Activated CD8-positive, alpha-beta memory T cell treated with anti-CD3 and anti-CD28 coated beads, Interleukin-2, amount 10 ng/mL, durations not matched to agents 7 days and 5 days (primary cell): ENCODE measurements at regions not wholly inside any gene's neighbourhood (a gene's known extent, or its start where the extent isn't known, plus 50 kb on each side); places are given as distances from the start of the nearest gene placed in this dataset.
"Not testable (repeated sequence)": the region's sequence is repeated elsewhere in the genome, so short reads cannot be mapped to it uniquely, and the experiment has no call there.

Experiments
- ATAC-seq: fragments of 150-1000 bp; cut with Tn5 transposase; one replicate; pipeline ENCODE4 v1.10.0; 2021; ENCODE audit warnings: moderate library complexity
- CTCF ChIA-PET: fragments of 350-600 bp; sonication (Branson Sonifier 250); formaldehyde crosslinking; loops from one replicate; lab custom pipeline; 2021; ENCODE audit warnings: antibody characterized with exemption; lab: Charles Lee
- DNase-seq: peaks from one replicate; pipeline ENCODE4 v3.0.0-alpha.2; 2020
- H3K27ac Mint-ChIP-seq: one replicate; pipeline ENCODE4 v1.8.0; 2021; ENCODE audit warnings: mild to moderate bottlenecking, mixed read lengths
- H3K27me3 Mint-ChIP-seq: one replicate; pipeline ENCODE4 v1.8.0; 2021; ENCODE audit warnings: mixed read lengths
- H3K36me3 Mint-ChIP-seq: one replicate; pipeline ENCODE4 v1.8.0; 2021; ENCODE audit warnings: mild to moderate bottlenecking, mixed read lengths
- H3K4me1 Mint-ChIP-seq: one replicate; pipeline ENCODE4 v1.8.0; 2021; ENCODE audit warnings: mixed read lengths
- H3K4me3 Mint-ChIP-seq: one replicate; pipeline ENCODE4 v1.8.0; 2021; ENCODE audit warnings: mild to moderate bottlenecking, moderate library complexity, mixed read lengths
- H3K9me3 Mint-ChIP-seq: one replicate; pipeline ENCODE4 v1.8.0; 2022; ENCODE audit warnings: low read depth, mixed read lengths

DNA sequence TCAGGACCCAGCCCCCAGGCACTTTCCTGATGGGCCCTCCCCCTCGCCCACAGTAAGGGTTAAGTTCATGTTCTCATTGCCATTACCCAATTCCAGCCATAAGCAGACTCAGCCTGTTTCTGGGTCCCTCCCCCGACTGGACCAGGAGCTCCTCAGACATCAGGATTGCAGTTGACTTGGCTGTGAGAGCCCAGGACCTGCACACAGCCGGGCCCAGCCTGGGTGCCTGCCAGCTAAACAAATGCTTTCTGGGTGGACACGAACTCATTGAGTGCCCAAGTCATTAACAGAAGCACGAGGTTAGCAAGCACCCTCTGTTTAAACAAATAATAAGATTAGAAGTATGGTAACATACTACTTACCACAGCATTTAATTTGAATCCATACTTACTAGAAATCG lies 147.9 kb upstream of the POU3F1 start:
- CTCF ChIA-PET, result interaction anchor here (1.3 kb wide), 1 partner anchor 10 kb away, joined by 3 read pairs; no protein-coding TSS in a partner anchor
- Mint-ChIP-seq H3K36me3 (no peaks in the 10 kb centered on the region), H3K4me1 (no peaks in the 10 kb centered on the region), H3K4me3 (no peak overlapping the region), H3K27ac (no peak overlapping the region), H3K9me3 (no peaks in the 10 kb centered on the region), H3K27me3 (peaks cover 34% of the 10 kb centered on the region)
- ATAC-seq (no peak), DNase-seq (no peak)

GRCh38 chr1:38193040-38193439 lies 146.4 kb upstream of the POU3F1 start:
- no peak overlapping the region for H3K27ac Mint-ChIP-seq
- H3K36me3 Mint-ChIP-seq, result no peaks in the 10 kb centered on the region
- DNase-seq (no peak), ATAC-seq (no peak)
- H3K4me3 Mint-ChIP-seq, result no peak overlapping the region
- no peaks in the 10 kb centered on the region for H3K4me1 Mint-ChIP-seq
- no peaks in the 10 kb centered on the region for H3K9me3 Mint-ChIP-seq
- CTCF ChIA-PET, result interaction anchor here (1.6 kb wide), 1 partner anchor 97 kb away, joined by 3 read pairs; no protein-coding TSS in a partner anchor
- peaks cover 28% of the 10 kb centered on the region for H3K27me3 Mint-ChIP-seq

DNA sequence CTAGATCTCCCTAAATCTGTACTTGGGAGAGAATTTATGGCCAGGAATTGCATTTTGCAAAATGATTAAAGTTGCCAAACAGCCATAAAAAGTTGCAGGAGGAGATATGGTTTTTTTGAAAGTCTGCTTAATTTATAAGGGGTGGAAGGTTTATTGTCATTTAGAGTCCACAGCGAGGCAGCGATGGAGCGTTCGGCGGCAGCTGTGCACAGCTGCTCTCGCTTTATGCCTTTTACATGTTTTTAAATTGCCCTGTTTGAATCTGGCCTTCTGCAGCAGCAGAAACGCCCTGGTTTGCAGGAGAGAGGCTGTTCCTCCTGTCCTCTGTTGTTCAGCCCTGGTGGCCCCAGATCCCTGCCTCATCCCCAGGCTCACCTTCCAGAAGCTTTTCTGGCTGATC lies 144.9 kb upstream of the POU3F1 start:
- Mint-ChIP-seq H3K4me3 (no peak overlapping the region), H3K4me1 (no peaks in the 10 kb centered on the region), H3K27me3 (peaks cover 30% of the 10 kb centered on the region), H3K36me3 (no peaks in the 10 kb centered on the region), H3K9me3 (no peaks in the 10 kb centered on the region), H3K27ac (no peak overlapping the region)
- CTCF ChIA-PET, result interaction anchor here (1.6 kb wide), 1 partner anchor 99 kb away, joined by 3 read pairs; no protein-coding TSS in a partner anchor
- no peak for ATAC-seq
- no peak for DNase-seq

DNA sequence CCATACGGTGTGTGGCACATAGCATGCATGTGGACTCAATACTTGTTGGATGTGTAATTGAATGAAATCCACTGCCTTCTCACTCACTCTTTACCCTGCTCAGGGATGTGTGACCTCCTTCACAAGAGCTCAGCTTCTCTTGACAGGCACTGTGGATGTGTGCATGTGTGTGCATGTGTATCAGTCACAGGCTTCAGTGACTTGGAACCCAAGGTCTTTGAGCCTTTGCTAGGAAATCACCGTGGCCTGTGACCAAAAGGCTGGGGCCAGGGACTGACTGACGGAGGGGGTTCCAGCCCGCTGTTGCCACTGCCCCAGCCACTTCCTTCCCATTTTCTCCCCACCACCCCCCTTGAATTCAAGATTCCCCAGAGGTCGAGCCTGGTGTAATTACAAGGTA lies 144.4 kb upstream of the POU3F1 start:
- DNase-seq (no peak), ATAC-seq (no peak)
- no peak overlapping the region for H3K27ac Mint-ChIP-seq
- no peak overlapping the region for H3K4me3 Mint-ChIP-seq
- H3K9me3 Mint-ChIP-seq, result no peaks in the 10 kb centered on the region
- H3K4me1 Mint-ChIP-seq, result no peaks in the 10 kb centered on the region
- H3K27me3 Mint-ChIP-seq, result peaks cover 33% of the 10 kb centered on the region
- H3K36me3 Mint-ChIP-seq, result no peaks in the 10 kb centered on the region
- CTCF ChIA-PET, result no interaction called here

DNA sequence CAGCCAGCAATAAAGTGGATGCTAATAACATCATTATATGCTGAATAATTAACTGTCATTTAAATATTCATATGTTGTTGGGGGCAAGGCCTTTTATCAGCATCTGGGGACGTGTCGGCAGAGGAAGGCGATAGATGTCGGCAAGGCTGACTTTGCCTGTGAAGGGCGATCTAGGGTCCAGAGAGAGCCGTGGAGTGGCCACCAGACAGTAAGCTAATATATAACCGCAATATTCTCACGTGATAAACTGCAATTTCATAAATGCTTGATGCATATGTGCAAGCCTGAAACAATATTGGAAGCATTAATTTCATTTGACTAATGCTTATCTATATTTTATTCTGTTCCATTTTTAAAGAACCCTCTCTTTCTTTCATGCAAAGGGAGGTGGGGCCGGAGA lies 141.0 kb upstream of the POU3F1 start:
- Mint-ChIP-seq H3K4me3 (no peak overlapping the region), H3K27me3 (peaks cover 27% of the 10 kb centered on the region), H3K36me3 (no peaks in the 10 kb centered on the region), H3K9me3 (no peaks in the 10 kb centered on the region), H3K27ac (no peak overlapping the region), H3K4me1 (no peaks in the 10 kb centered on the region)
- ATAC-seq (no peak), DNase-seq (no peak)
- CTCF ChIA-PET, result no interaction called here

DNA sequence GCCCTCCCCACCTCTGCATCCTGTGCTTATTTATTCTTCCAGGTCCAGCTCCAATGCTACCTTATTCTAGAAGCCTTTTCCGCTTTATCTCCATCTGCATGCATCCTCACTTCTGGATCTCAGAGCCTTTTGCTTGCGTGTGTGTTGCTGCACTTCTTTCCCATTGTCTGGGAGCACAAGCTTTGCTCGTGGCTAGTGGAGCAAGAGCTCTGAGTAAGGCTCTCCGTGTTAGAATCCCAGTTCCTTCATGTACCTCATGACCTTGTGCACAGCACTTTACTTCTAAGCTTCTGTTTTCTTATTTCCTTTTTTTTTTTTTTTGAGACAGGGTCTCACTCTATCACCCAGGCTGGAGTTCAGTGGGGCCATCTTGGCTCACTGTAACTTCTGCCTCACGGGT lies 140.0 kb upstream of the POU3F1 start:
- CTCF ChIA-PET, result no interaction called here
- no peak for ATAC-seq
- H3K36me3 Mint-ChIP-seq, result no peaks in the 10 kb centered on the region
- no peaks in the 10 kb centered on the region for H3K9me3 Mint-ChIP-seq
- no peak for DNase-seq
- H3K27ac Mint-ChIP-seq, result no peak overlapping the region
- no peak overlapping the region for H3K4me3 Mint-ChIP-seq
- H3K27me3 Mint-ChIP-seq, result peaks cover 21% of the 10 kb centered on the region
- no peaks in the 10 kb centered on the region for H3K4me1 Mint-ChIP-seq

DNA sequence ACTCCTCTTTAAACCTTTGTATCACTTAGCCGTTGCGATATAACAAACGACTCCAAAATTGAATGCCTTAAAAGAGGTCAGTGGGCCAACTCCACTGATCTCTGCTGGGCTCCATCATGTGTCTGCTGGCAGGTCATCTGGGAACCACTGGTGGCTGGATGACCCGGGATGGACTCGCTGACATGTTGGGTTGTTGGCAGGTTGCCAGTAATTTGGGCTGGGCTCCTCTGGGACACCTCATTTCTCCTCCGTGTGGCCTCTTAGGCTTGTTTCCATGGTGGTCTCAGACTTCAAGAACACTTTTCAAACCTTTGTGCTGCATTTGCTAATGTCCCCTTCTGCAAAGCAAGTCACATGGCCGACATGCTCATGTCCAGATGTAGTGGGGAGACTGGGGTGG lies 139.3 kb upstream of the POU3F1 start:
- Mint-ChIP-seq H3K4me1 (no peaks in the 10 kb centered on the region), H3K27me3 (peaks cover 15% of the 10 kb centered on the region), H3K36me3 (no peaks in the 10 kb centered on the region), H3K4me3 (no peak overlapping the region), H3K27ac (no peak overlapping the region), H3K9me3 (no peaks in the 10 kb centered on the region)
- CTCF ChIA-PET, result no interaction called here
- DNase-seq (no peak), ATAC-seq (no peak)

- Mint-ChIP-seq H3K27me3 (peaks cover 11% of the 10 kb centered on the region), H3K4me3 (no peak overlapping the region), H3K9me3 (no peaks in the 10 kb centered on the region), H3K27ac (no peak overlapping the region), H3K36me3 (no peaks in the 10 kb centered on the region), H3K4me1 (no peaks in the 10 kb centered on the region)
- CTCF ChIA-PET, result interaction anchor here (1.8 kb wide), 1 partner anchor 11 kb away, joined by 3 read pairs; no protein-coding TSS in a partner anchor
- ATAC-seq (no peak), DNase-seq (no peak)
These were observed 137.2 kb upstream of the POU3F1 start for GRCh38 chr1:38183747-38184146.

- ATAC-seq (no peak), DNase-seq (no peak)
- Mint-ChIP-seq H3K36me3 (no peaks in the 10 kb centered on the region), H3K4me3 (no peak overlapping the region), H3K4me1 (no peaks in the 10 kb centered on the region), H3K27me3 (peaks cover 11% of the 10 kb centered on the region), H3K9me3 (no peaks in the 10 kb centered on the region), H3K27ac (no peak overlapping the region)
- CTCF ChIA-PET, result interaction anchor here (1.8 kb wide), 1 partner anchor 11 kb away, joined by 3 read pairs; no protein-coding TSS in a partner anchor
These were observed 136.5 kb upstream of the POU3F1 start for GRCh38 chr1:38183096-38183495.

- H3K36me3 Mint-ChIP-seq, DNase-seq, H3K27ac Mint-ChIP-seq, H3K9me3 Mint-ChIP-seq, ATAC-seq, CTCF ChIA-PET, H3K4me3 Mint-ChIP-seq, H3K4me1 Mint-ChIP-seq, H3K27me3 Mint-ChIP-seq: not testable (repeated sequence)
These were observed 133.8 kb upstream of the POU3F1 start for GRCh38 chr1:38180388-38180787.

DNA sequence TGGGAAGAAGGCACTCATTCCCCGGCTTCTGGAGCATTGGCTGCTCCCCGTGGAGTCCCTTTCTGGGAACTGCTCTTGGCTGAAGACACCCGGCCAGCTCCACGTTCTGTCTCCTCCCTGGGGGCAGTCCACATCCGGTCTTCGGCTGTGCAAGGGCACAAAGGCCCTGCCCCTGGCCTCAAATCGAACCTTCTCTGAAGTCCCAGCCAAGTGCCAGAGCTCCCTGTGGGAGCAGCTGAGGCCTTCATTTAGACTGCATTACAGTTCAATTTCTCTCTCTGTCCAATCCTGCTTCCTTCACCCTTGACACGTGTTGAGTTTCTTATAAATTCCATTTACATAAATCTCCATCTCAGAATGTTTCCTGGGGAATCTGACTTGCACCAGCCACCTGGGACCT lies 132.9 kb upstream of the POU3F1 start:
- ATAC-seq (no peak), DNase-seq (no peak)
- H3K4me3 Mint-ChIP-seq, result no peak overlapping the region
- no peaks in the 10 kb centered on the region for H3K36me3 Mint-ChIP-seq
- no peak overlapping the region for H3K27ac Mint-ChIP-seq
- CTCF ChIA-PET, result no interaction called here
- H3K9me3 Mint-ChIP-seq, result no peaks in the 10 kb centered on the region
- peaks cover 3% of the 10 kb centered on the region for H3K27me3 Mint-ChIP-seq
- no peaks in the 10 kb centered on the region for H3K4me1 Mint-ChIP-seq

GRCh38 chr1:38178216-38178615 lies 131.6 kb upstream of the POU3F1 start:
- H3K27ac Mint-ChIP-seq, result no peak overlapping the region
- no peak for DNase-seq
- CTCF ChIA-PET, result no interaction called here
- H3K27me3 Mint-ChIP-seq, result peaks cover 3% of the 10 kb centered on the region
- H3K4me3 Mint-ChIP-seq, result no peak overlapping the region
- H3K36me3 Mint-ChIP-seq, result no peaks in the 10 kb centered on the region
- no peaks in the 10 kb centered on the region for H3K4me1 Mint-ChIP-seq
- H3K9me3 Mint-ChIP-seq, result no peaks in the 10 kb centered on the region
- no peak for ATAC-seq

DNA sequence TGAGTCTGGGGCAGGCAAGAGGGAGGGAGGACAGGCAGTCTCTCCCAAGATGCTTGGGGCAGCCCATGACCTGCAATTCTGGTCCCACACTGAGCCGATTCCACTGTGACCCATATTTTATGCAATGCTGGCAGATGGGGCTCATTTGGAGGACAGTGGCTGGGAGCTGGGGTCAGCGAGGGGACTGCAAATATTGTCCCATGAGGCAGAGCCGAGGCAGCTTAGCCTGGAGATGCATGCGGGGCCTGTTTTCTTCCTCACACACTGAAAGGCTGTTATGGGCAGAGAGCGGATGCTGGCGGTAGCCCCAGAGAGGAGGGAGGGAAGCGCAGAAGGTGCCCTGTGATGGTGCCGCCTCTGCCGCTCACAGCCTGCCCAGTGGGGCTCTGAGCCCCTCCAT lies 128.5 kb upstream of the POU3F1 start:
- ATAC-seq (no peak), DNase-seq (no peak)
- Mint-ChIP-seq H3K36me3 (no peaks in the 10 kb centered on the region), H3K27ac (no peak overlapping the region), H3K4me3 (no peak overlapping the region), H3K4me1 (no peaks in the 10 kb centered on the region), H3K9me3 (no peaks in the 10 kb centered on the region), H3K27me3 (peaks cover 4% of the 10 kb centered on the region)
- CTCF ChIA-PET, result no interaction called here

DNA sequence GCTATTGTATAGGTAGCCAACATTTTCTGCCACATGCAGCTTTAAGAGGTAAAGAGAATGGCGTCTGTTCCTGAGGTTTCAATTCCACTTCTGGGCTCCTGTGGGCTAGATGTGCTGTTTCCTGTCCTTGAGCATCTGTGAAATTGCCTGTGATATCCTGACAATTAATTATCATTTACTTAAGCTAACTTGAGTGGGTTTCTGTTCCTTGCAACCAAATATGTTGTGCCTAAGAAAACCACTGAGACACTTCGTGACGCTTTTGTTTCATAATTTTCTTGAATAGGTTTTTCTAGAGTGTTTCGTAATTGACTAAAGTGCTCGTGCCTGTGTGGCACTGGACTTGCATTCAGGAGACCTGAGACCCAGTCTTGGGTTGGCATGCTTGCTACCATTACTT lies 127.3 kb upstream of the POU3F1 start:
- Mint-ChIP-seq H3K9me3 (no peaks in the 10 kb centered on the region), H3K36me3 (no peaks in the 10 kb centered on the region), H3K27me3 (peaks cover 2% of the 10 kb centered on the region), H3K4me3 (no peak overlapping the region), H3K27ac (no peak overlapping the region), H3K4me1 (no peaks in the 10 kb centered on the region)
- CTCF ChIA-PET, result no interaction called here
- DNase-seq, result no peak
- no peak for ATAC-seq
